ENCODE measurements at regions not wholly inside any gene's neighbourhood (a gene's known extent, or its start where the extent isn't known, plus 50 kb on each side); places are given as distances from the start of the nearest gene placed in this dataset.

DNA sequence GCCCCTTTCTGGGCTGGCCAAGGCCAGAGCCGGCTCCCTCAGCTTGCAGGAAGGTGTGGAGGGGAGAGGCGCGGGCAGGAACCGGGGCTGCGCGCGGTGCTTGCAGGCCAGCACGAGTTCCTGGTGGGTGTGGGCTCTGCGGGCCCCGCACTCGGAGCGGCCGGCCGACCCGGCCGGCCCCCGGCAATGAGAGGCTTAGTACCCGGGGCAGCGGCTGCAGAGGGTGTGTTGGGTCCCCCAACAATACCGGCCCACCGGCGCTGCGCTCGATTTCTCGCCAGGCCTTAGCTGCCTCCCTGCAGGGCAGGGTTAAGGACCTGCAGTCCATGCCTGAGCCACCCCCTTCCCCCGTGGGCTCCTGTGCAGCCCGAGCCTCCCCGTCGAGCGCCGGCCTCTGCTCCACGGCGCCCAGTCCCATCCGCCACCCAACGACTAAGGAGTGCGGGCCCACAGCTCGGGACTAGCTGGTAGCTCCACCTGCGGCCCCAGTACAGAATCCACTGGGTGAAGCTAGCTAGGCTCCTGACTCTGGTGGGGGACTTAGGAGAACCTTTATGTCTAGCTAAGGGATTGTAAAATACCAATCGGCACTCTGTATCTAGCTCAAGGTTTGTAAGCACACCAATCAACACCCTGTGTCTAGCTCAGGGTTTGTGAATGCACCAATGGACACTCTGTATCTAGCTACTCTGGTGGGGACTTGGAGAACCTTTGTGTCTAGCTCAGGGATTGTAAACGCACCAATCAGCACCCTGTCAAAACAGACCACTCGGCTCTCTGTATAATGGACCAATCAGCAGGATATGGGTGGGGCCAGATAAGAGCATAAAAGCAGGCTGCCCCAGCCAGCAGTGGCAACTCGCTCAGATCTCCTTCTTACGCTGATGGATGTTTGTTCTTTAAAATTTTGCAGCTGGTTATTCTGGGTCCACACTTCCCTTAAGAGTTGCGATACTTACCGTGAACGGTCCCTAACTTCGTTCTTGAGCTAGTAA, 167.4 kb upstream of the RREB1 start:
- no peak overlapping the region for H3K4me3 Mint-ChIP-seq (ENCODE audit: unreplicated experiment)
- peaks cover 4% of the 10 kb centered on the region for H3K36me3 Mint-ChIP-seq (ENCODE audit: insufficient read depth, unreplicated experiment)
- no peak for DNase-seq (ENCODE audit: unreplicated experiment)
- no peaks in the 10 kb centered on the region for H3K27me3 Mint-ChIP-seq (ENCODE audit: insufficient read depth, unreplicated experiment)
- no peaks in the 10 kb centered on the region for H3K9me3 Mint-ChIP-seq (ENCODE audit: unreplicated experiment)
- intact Hi-C loops (cut with micrococcal nuclease) = no loop called here
- no peaks in the 10 kb centered on the region for H3K4me1 Mint-ChIP-seq (ENCODE audit: insufficient read depth, unreplicated experiment)
- ChIA-PET CTCF (interaction anchor here (0.6 to 0.7 kb wide), 3 partner anchors 23 to 1888 kb away, joined by 3 to 4 read pairs (median 3); no protein-coding TSS in a partner anchor), POLR2A (interaction anchor here (0.6 kb wide), 1 partner anchor 255 kb away, joined by 3 read pairs; no protein-coding TSS in a partner anchor)
- H3K27ac Mint-ChIP-seq (ENCODE audit: low read depth, unreplicated experiment) = no peak overlapping the region
- no TSS peak for BruUV-seq (replicated peaks)
- TF ChIP-seq, protein P1, sequence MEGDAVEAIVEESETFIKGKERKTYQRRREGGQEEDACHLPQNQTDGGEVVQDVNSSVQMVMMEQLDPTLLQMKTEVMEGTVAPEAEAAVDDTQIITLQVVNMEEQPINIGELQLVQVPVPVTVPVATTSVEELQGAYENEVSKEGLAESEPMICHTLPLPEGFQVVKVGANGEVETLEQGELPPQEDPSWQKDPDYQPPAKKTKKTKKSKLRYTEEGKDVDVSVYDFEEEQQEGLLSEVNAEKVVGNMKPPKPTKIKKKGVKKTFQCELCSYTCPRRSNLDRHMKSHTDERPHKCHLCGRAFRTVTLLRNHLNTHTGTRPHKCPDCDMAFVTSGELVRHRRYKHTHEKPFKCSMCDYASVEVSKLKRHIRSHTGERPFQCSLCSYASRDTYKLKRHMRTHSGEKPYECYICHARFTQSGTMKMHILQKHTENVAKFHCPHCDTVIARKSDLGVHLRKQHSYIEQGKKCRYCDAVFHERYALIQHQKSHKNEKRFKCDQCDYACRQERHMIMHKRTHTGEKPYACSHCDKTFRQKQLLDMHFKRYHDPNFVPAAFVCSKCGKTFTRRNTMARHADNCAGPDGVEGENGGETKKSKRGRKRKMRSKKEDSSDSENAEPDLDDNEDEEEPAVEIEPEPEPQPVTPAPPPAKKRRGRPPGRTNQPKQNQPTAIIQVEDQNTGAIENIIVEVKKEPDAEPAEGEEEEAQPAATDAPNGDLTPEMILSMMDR (IDR thresholded peaks at IDR 0.05; ENCODE audit: unreplicated experiment) = no peak

DNA sequence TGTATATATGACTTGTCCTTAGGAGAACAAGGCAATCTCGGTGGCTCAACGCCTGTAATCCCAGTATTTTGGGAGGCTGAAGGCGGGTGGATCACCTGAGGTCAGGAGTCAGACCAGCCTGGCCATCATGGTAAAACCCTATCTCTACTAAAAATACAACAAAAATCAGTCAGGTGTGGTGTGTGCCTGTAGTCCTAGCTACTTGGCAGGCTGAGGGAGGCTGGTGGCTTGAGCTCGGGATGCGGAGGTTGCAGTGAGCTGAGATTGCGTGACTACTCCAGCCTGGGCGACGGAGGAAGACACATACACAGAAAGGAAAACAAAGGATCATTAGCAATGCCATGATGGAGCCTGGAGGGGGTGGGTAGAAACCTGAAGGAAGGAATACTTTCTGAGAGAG, 166.6 kb upstream of the RREB1 start:
- no peaks in the 10 kb centered on the region for H3K4me1 Mint-ChIP-seq (ENCODE audit: insufficient read depth, unreplicated experiment)
- BruUV-seq (replicated peaks) = no TSS peak
- no peaks in the 10 kb centered on the region for H3K27me3 Mint-ChIP-seq (ENCODE audit: insufficient read depth, unreplicated experiment)

DNA sequence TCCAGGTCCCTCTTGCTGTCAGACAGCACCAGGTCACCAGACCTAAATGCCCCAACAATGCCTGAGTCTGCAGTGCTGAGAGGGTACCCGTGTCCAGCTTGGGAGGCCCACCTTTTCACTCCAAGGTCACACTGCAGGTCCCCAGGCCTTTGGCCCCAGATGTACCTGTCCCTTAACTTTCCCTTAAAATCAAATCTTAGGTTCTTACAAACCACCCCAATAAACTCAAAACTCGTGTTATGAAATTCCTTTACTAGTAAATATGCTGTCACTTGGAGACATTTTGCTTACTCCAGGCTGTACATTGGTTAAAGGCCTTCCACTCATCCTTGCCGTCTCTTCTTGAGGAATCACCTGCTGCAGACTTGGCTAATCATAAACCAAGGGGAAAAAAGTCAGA, 165.7 kb upstream of the RREB1 start:
- no peaks in the 10 kb centered on the region for H3K27me3 Mint-ChIP-seq (ENCODE audit: insufficient read depth, unreplicated experiment)
- TF ChIP-seq, protein P1 (IDR thresholded peaks at IDR 0.05; ENCODE audit: unreplicated experiment) = no peak
- no peaks in the 10 kb centered on the region for H3K9me3 Mint-ChIP-seq (ENCODE audit: unreplicated experiment)
- intact Hi-C loops (cut with micrococcal nuclease) = no loop called here
- no peak overlapping the region for H3K4me3 Mint-ChIP-seq (ENCODE audit: unreplicated experiment)
- ChIA-PET CTCF (no interaction called here), POLR2A (interaction anchor here (0.5 kb wide), 1 partner anchor 1894 kb away, joined by 3 read pairs; no protein-coding TSS in a partner anchor)
- no peaks in the 10 kb centered on the region for H3K36me3 Mint-ChIP-seq (ENCODE audit: insufficient read depth, unreplicated experiment)
- H3K27ac Mint-ChIP-seq (ENCODE audit: low read depth, unreplicated experiment) = no peak overlapping the region
- BruUV-seq (replicated peaks) = no TSS peak
- no peak for DNase-seq (ENCODE audit: unreplicated experiment)
- H3K4me1 Mint-ChIP-seq (ENCODE audit: insufficient read depth, unreplicated experiment) = no peaks in the 10 kb centered on the region

More for the DNA sequence above, 166.6 kb upstream of the RREB1 start:
- Mint-ChIP-seq H3K9me3 (ENCODE audit: unreplicated experiment) (no peaks in the 10 kb centered on the region), H3K36me3 (ENCODE audit: insufficient read depth, unreplicated experiment) (no peaks in the 10 kb centered on the region), H3K4me3 (ENCODE audit: unreplicated experiment) (no peak overlapping the region), H3K27ac (ENCODE audit: low read depth, unreplicated experiment) (no peak overlapping the region)
- DNase-seq (ENCODE audit: unreplicated experiment) = no peak
- ChIA-PET POLR2A (no interaction called here), CTCF (interaction anchor here (0.7 kb wide), 1 partner anchor 1889 kb away, joined by 3 read pairs; no protein-coding TSS in a partner anchor)
- intact Hi-C loops (cut with micrococcal nuclease) = no loop called here
- TF ChIP-seq, protein P1 (IDR thresholded peaks at IDR 0.05; ENCODE audit: unreplicated experiment) = no peak

DNA sequence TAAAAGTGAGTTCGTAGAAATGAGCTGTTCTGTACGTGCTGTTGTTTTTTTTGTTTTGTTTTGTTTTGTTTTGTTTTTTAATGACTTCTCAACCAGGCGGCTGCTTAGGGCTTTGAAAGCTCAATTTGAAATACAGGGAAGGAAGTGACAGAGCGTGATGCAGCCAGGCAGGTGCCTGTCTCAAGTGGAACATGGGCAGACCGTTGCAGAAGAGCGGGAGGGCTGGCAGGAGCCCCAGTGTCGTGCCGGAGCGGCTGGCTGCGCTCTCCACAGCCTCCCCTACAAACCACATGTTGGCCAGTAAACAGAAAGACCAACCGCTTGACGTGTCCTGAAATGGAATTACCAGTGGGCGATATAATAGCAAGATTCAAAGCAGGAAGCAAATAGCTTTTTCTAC, 164.9 kb upstream of the RREB1 start:
- Mint-ChIP-seq H3K36me3 (ENCODE audit: insufficient read depth, unreplicated experiment) (no peaks in the 10 kb centered on the region), H3K27ac (ENCODE audit: low read depth, unreplicated experiment) (no peak overlapping the region), H3K4me1 (ENCODE audit: insufficient read depth, unreplicated experiment) (no peaks in the 10 kb centered on the region), H3K4me3 (ENCODE audit: unreplicated experiment) (no peak overlapping the region), H3K9me3 (ENCODE audit: unreplicated experiment) (no peaks in the 10 kb centered on the region), H3K27me3 (ENCODE audit: insufficient read depth, unreplicated experiment) (no peaks in the 10 kb centered on the region)
- BruUV-seq (replicated peaks) = no TSS peak
- DNase-seq (ENCODE audit: unreplicated experiment) = no peak
- ChIA-PET CTCF (no interaction called here), POLR2A (interaction anchor here (0.7 to 1.0 kb wide), 2 partner anchors 44 to 108 kb away, joined by 3 to 4 read pairs; no protein-coding TSS in a partner anchor)
- TF ChIP-seq, protein P1 (IDR thresholded peaks at IDR 0.05; ENCODE audit: unreplicated experiment) = no peak
- intact Hi-C loops (cut with micrococcal nuclease) = no loop called here

Data from MCF 10A (cell line).